RKO (cell line): ENCODE measurements at regions not wholly inside any gene's neighbourhood (a gene's known extent, or its start where the extent isn't known, plus 50 kb on each side); places are given as distances from the start of the nearest gene placed in this dataset.
"Not testable (repeated sequence)": the region's sequence is repeated elsewhere in the genome, so short reads cannot be mapped to it uniquely, and the experiment has no call there.

Experiments used
- DNase-seq: peaks from one replicate; pipeline ENCODE4 v3.0.0-alpha.2; 2016; ENCODE audit warnings: low spot score

DNA sequence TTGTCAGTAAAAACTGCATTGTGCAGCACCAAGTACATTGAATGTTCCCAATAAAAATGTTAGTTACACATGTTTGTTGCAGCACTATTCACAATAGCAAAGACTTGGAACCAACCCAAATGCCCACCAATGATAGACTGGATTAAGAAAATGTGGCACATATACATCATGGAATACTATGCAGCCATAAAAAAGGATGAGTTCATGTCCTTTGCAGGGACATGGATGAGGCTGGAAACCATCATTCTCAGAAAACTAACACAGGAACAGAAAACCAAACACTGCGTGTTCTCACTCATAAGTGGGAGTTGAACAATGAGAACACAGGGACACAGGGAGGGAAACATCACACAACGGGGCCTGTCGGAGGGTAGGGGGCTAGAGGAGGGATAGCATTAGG, 401.3 kb upstream of the NR5A2 start:
- not testable (repeated sequence) for DNase-seq

DNA sequence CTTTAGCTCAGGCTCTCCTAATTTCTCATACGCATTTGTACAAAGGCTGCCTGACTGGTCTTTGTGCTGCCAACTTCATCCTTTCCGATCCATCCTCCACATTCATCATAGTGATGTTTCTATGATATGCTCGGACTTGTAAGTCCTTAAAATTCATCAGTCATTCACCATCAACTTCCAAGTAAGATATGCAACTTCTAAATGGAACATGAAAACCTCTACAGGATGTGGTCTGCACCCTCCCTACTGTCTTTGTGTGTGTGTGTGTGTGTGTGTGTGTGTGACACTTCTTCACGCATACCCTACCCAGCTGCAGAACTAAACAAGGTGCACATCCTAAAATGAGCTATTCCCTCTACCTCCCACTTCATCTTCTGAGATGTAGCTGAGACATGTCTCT, 397.9 kb upstream of the NR5A2 start:
- no peak for DNase-seq

- DNase-seq: no peak
Measured at GRCh38 chr1:199639453-199639852, 388.1 kb upstream of the NR5A2 start.

DNA sequence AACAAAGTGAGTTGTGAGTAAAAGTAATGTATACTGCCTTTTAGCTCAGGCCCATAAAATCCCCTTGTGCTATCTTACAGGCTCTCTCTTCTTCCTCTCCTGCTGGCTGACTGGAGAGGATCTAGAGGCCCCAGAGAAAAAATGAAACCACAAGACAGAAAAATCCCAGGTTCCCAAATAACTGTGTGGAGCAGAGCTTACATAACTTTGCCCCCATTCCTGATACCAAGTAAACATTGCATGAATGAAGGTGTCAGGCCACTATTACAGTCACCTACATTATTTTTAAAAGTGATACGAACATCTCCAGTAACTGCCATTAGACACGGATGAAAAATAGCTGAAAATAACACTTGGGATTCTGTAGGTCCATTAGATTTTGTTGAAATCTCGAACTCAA, 386.0 kb upstream of the NR5A2 start:
- DNase-seq: no peak

DNA sequence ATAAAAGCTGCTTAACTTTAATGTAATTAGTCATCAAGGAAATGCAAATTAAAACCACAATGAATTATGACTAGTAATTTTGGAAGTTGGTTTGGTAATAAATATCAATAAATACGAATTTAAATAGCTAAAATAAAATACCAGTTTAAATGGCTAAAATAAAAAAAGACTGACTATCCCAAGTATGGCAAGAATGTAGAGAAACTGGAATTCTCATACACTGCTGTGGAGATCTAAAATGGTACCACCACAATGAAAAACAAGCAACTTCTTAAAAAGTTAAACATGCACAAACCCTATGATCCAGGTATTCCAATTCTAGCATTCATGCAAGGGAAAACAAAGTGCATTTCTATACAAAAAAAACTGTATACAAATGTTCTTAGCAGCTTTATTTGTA, 382.6 kb upstream of the NR5A2 start:
- no peak for DNase-seq

DNA sequence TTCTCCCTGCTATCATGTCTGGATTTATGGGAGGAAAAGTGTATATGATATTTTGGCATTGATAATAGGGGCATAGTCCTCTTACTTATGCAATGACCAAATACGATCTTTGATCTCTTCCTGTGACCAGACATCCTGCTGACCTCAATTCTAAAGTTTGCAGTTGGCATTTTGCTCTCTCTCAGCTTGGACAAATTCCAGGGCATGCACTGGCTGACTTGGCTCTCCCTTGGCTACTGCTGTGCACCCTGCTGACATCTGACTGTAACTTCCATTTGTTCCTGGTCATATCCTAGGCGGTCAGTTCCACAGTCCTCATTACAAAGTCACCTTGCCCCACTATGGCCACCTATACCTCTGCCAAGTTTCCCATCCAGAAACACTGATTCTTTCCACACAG, 380.7 kb upstream of the NR5A2 start:
- no peak for DNase-seq

DNA sequence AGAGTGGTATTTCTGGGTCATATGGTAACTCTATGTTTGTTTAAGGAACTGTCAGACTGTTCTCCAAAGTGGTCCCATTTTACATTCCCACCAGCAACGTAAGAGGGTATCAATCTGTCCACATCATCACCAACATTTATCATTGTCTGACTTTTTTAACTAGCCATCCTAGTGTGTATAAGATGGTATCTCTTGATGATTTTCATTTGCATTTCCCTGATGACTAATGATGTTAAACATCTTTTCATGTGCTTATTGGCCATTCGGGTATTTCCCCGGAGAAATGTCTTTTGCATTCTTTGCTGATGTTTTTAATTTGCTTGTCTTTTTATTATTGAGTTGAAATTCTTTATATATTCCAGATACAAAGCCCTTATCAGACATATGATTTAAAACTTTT, 370.1 kb upstream of the NR5A2 start:
- no peak for DNase-seq

- DNase-seq: no peak
Measured at GRCh38 chr1:199660071-199660470, 367.4 kb upstream of the NR5A2 start.

- no peak for DNase-seq
Measured at GRCh38 chr1:199665371-199665770, 362.1 kb upstream of the NR5A2 start.

DNA sequence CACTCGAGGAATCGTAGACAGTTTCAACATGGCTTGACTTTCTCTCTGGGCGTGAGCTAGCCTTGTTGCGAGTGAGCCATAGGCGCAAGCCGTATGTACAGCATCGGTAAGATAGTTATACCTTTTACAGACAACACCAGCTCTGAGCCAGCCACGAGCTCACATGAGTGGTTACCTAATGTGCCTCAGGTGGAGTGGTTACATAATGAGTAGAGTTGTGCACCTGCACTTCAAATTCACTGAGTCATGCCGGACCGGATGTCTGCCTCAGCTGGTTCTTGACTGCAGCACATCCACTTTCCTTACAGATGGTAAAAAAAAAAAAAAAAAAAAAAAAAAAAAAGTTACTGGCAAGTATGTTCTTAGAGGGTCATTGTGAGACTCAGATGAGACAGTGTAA, 360.4 kb upstream of the NR5A2 start:
- no peak for DNase-seq

DNA sequence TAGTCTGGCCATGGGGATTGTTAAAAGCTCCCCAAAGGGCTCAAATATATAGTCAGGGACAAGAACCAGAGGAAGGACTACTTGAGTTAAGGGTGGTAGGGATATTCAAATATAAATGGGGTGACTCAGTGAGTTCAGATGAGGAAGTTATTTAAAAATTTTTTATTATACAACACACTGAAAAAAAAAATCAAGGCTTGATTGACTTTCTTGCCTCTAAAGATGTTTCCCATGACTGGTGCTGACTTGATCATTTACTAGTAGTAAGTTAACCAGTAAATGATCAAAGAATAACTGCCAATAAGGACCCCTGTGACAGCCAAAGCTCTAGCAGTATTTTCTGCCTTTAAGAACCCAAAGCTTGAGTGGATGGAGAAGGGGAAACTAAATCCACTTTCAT, 357.6 kb upstream of the NR5A2 start:
- no peak for DNase-seq

DNA sequence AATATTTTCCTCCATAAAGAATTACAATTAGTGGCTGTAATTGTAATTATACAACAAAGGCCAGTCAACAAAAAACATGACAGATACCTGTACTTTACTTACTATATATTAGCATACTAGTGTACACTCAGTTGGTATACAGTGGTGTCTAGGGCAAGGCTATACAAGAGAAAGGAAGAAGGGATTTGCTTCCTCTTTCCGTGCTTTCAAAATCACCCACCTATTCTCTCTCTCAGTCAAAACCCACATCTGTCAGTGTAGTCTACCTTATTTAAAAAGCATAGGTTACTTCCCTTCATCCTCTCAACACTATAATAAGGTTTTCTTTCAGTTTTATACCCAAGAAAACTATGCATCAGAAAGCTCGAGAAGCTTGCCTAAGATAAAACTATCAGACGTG, 355.8 kb upstream of the NR5A2 start:
- no peak for DNase-seq

- DNase-seq: no peak
Measured at GRCh38 chr1:199675937-199676336, 351.6 kb upstream of the NR5A2 start.

DNA sequence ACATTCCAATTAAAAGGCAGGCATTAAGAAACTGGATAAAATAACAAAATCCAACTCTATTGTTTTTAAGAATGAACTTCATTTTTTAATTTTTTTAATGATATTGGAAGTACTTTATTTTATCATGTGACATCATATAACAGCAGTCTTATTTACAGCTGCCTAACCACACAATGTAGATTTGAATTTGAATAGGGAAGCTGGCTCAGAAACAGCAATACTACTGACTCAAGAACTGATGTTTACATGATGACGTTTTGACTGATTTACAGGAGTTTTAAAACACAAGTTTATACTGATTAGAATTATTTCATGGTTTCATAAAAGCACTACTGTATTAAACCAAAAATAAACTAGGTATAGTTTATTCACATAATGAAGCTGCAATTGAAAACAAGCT, 348.7 kb upstream of the NR5A2 start:
- no peak for DNase-seq

GRCh38 chr1:199682081-199682480, 345.4 kb upstream of the NR5A2 start:
- DNase-seq: no peak

GRCh38 chr1:199684686-199685273, 342.7 kb upstream of the NR5A2 start:
- peak; percentile 71 for DNase-seq

DNA sequence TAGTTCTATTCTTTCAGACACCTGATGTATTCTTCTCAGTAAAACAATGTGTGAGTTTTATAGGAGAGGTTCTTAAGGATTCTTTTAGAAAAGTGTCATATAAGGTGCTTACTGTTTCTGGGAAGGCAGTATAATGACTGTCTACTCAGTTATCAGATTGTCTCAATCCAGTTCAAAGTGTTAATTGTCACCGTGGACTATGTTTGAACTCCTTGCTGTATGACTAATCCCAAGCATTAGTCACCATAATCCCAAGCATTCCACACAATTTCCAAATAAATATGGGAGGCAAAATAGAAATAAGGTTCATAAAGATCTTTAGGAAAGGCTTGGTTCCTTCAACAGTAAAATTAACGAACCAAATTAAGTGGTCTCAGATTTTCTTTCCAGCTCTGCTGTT, 342.1 kb upstream of the NR5A2 start:
- peak; percentile 78 for DNase-seq

DNA sequence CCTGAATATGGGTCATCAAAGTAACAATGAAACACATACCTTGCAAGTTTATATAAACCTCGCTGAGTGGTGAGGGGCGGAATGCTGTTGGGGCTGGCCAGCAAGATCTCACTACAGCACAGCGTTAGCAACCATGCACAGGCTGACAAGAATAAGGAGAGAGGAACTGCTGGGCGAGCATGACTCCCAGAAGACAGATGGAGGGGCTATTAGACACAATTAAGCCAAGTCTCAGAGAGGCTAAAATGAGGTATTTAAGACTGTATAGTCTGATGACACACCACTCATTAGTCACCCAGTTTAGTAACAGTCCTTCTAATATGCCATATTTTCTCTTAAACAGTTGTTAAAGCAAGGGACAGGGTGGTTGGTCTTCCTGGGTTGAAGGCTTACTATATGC, 340.2 kb upstream of the NR5A2 start:
- peak; percentile 44 for DNase-seq

GRCh38 chr1:199688133-199688676, 339.3 kb upstream of the NR5A2 start:
- DNase-seq: no peak

DNA sequence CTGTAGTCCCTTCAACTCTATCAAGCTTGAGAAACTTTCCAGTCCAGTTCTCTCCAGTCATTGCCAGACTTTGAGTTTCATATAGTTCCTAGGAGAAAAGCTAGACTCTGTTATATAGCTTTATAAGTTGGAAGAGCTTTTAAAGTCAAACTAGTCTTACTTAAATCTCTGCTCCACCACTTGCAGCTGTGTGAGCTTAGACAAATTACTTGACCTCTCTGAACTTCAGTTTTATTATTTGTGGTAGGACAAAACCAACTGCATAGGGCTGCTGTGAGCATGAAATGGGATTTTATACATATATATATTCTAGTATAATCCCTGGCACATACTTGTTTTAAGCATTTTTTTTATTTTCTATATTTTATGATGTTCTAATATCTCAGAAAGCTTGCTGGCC, 338.7 kb upstream of the NR5A2 start:
- DNase-seq: no peak

DNA sequence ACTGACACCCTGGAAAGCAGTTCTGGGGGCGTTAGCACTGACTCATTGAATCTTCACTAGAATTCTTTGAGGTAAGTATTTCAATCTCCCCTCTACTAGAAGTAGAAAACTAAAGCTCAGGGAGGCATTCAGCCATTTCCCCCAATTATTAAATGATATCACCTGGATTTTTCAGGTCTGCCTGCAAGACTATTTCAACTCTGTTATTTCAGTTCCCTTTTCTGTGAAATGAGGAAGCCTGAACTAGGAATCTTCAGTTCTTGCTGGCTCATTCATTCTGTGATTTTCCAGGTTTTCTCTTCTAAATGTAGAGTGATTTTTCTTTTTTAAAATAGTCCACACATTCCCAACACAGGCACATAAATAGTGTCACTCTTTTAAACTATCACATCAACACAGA, 337.0 kb upstream of the NR5A2 start:
- DNase-seq: no peak

GRCh38 chr1:199691540-199691939, 336.0 kb upstream of the NR5A2 start:
- DNase-seq: peak; percentile 73

- DNase-seq: no peak
Measured at GRCh38 chr1:199693724-199694123, 333.8 kb upstream of the NR5A2 start.

DNA sequence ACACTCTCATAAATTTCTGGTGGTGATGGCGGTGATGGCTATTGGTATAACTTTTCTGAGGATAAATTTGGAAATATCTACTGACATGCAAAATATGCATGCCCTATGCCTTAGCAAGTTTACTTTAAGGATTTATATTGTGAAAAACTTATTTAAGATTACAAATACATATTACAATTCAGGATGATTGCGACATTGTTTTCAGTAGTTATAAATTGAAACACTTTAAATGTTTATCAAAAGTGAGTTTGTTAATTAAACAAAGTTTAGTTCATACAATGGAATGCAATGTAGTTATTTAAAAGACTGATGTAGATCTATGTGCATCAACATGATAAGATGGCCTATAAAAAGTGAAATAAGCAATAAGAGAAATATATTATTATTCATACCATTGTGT, 331.3 kb upstream of the NR5A2 start:
- DNase-seq: no peak

- no peak for DNase-seq
Measured at GRCh38 chr1:199698222-199698621, 329.3 kb upstream of the NR5A2 start.
